ENCODE measurements at regions not wholly inside any gene's neighbourhood (a gene's known extent, or its start where the extent isn't known, plus 50 kb on each side); places are given as distances from the start of the nearest gene placed in this dataset.

DNA sequence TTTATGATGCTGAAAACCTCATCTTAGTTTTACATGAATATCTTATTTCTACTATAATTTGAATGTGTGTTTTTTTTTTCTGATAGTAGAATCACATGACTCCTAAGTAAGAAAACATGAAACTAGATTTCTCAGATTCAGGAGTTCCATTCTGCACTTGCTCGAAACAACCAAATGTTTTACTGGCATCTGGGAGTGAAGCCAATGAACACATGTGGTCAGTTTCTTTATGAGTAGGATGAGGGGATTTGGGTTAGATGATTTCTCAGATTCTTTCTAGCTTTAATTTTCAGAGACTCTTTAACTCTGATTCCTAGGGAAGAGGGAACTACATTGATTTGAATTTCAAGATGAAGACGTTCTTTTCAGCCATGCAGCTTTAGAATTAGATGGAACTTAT lies 225.0 kb upstream of the NT5C1B start:
- ChIA-PET POLR2A (no interaction called here), CTCF (interaction anchor here (0.9 to 1.2 kb wide), 2 partner anchors 293 to 380 kb away, joined by 3 to 4 read pairs; no protein-coding TSS in a partner anchor)
- H3K4me3 ChIP-seq (ENCODE audit: low read depth, low read length): no peak overlapping the region
- peak; percentile 78 for DNase-seq (ENCODE audit: low read depth, low spot score)
- TF ChIP-seq, protein P1, sequence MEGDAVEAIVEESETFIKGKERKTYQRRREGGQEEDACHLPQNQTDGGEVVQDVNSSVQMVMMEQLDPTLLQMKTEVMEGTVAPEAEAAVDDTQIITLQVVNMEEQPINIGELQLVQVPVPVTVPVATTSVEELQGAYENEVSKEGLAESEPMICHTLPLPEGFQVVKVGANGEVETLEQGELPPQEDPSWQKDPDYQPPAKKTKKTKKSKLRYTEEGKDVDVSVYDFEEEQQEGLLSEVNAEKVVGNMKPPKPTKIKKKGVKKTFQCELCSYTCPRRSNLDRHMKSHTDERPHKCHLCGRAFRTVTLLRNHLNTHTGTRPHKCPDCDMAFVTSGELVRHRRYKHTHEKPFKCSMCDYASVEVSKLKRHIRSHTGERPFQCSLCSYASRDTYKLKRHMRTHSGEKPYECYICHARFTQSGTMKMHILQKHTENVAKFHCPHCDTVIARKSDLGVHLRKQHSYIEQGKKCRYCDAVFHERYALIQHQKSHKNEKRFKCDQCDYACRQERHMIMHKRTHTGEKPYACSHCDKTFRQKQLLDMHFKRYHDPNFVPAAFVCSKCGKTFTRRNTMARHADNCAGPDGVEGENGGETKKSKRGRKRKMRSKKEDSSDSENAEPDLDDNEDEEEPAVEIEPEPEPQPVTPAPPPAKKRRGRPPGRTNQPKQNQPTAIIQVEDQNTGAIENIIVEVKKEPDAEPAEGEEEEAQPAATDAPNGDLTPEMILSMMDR (IDR thresholded peaks at IDR 0.05; ENCODE audit: insufficient read depth, low read length, missing control alignments): no peak

DNA sequence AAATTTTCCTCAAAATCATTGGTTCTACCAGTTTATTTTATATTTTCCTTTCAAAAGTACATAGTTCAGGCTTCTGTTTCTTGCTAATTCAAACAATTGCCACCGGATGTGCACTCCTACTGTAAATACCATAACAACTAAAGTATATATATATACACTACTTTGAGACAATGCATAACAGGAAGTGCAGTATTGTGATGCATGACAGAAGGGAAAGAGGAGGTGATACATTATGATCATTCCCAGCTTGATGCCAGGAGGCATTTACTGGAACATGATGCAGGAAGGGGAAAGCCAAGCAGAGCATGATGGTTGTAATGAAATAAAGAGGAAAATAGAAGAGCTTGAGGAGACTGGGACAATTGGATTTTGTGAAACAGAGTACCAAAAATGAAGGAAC lies 215.2 kb upstream of the NT5C1B start:
- CTCF ChIA-PET: interaction anchor here (1.2 kb wide), 1 partner anchor 12 kb away, joined by 3 read pairs; no protein-coding TSS in a partner anchor

DNA sequence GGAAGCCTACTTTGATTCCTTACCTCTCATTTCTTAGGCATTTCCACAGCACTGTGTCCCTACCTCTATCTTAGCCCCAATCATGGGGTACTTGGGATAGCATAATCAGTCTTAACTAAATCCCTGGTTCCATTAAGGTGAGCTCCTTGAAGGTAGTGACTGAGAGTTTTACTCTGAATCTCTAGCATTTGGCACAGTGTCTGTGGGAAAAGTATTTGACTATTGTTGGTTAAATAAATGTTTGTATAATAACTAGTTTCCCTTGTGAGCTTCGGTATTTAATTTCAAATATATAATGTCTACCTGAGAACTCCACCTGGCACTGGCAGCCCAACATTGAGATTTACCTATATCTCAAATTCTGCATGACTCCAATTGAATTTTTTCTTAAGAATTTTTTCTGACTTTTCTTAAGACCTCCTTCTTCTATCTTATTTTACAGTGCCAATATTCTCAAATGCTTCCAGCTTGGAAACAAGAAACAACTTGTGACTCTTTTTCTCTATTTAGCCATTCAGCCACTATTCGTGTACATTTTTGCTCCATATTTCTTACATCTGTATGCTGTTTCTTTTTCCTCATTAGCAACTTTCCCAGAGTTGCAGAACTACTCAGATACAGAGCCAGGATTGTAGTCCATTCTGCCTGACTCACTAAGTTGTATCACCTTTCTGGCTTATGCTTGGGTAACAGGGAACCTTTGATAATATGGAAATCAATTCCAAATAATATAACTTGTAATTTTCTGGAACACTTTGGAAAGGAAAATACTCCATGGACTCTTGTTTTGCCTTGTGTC lies 214.0 kb upstream of the NT5C1B start:
- TF ChIP-seq, protein P1 (IDR thresholded peaks at IDR 0.05; ENCODE audit: insufficient read depth, low read length, missing control alignments): no peak
- POLR2A ChIA-PET: no interaction called here
- H3K4me3 ChIP-seq (ENCODE audit: low read depth, low read length): no peak overlapping the region
- no peak for DNase-seq (ENCODE audit: low read depth, low spot score)
- CTCF ChIA-PET: no interaction called here

More for the DNA sequence above, 215.2 kb upstream of the NT5C1B start:
- POLR2A ChIA-PET: no interaction called here
- no peak overlapping the region for H3K4me3 ChIP-seq (ENCODE audit: low read depth, low read length)
- TF ChIP-seq, protein P1 (IDR thresholded peaks at IDR 0.05; ENCODE audit: insufficient read depth, low read length, missing control alignments): no peak
- DNase-seq (ENCODE audit: low read depth, low spot score): no peak

DNA sequence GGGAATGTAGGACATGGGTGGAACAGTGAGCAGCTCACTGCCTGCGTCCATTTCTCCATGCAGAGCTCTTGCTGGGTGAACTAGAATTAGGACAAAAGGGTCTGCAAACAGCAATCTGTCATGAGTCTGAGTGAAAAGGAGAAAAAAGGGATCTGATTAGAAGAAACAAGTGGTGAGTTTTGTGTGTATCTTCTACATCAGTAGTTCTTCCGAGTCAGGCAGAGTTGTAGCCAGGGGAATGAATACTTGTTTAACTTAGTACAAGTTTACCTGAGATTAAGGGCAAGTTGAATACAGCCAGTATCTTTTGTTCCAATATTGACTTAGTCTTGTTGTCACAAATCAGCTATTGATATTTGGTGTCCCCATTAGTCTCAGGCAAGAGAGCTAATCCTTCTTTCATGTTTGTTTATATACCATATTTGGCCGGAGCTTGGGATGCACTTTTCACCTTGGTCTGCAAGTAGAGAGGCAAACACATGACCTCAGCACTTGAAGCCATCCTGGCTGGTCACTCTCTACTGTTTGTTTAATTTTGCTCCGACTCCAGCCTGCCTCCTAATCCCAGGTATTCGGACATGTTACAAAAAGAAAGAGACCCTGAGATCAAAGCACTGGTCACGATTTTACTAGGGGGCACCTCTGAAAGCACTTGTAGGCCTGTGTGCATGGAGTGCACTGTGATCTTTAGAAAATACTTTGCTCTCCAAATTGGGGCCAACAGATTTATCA lies 211.0 kb upstream of the NT5C1B start:
- DNase-seq (ENCODE audit: low read depth, low spot score): no peak
- CTCF ChIA-PET: no interaction called here
- POLR2A ChIA-PET: no interaction called here
- TF ChIP-seq, protein P1 (IDR thresholded peaks at IDR 0.05; ENCODE audit: insufficient read depth, low read length, missing control alignments): no peak
- no peak overlapping the region for H3K4me3 ChIP-seq (ENCODE audit: low read depth, low read length)

GRCh38 chr2:18799397-18799796 lies 210.0 kb upstream of the NT5C1B start:
- ChIA-PET POLR2A (interaction anchor here (0.5 to 0.6 kb wide), 2 partner anchors 102 to 548 kb away, joined by 3 read pairs; no protein-coding TSS in a partner anchor), CTCF (interaction anchor here (1.0 kb wide), 1 partner anchor 16 kb away, joined by 3 read pairs; no protein-coding TSS in a partner anchor)
- TF ChIP-seq, protein P1 (IDR thresholded peaks at IDR 0.05; ENCODE audit: insufficient read depth, low read length, missing control alignments): no peak
- H3K4me3 ChIP-seq (ENCODE audit: low read depth, low read length): no peak overlapping the region
- peak; percentile 42 for DNase-seq (ENCODE audit: low read depth, low spot score)
